H1 (cell line): ENCODE measurements at regions not wholly inside any gene's neighbourhood (a gene's known extent, or its start where the extent isn't known, plus 50 kb on each side); places are given as distances from the start of the nearest gene placed in this dataset.

Experiments used
- EGR1 ChIP-seq: IDR thresholded peaks from 2 replicates; pipeline ENCODE4 v1.6.1; 2011; ENCODE audit warnings: low read depth, low read length, borderline replicate concordance
- EP300 ChIP-seq, 2 experiments: IDR thresholded peaks; 1 replicate in 1 of 2; 2 replicates in 1 of 2; pipeline ENCODE4 v1.6.1; 2011 to 2012; ENCODE audit warnings: low read depth in 2 of 2, low read length in 2 of 2, mild to moderate bottlenecking in 2 of 2, borderline replicate concordance in 1 of 2, inconsistent platforms in 1 of 2, moderate library complexity in 1 of 2
- EZH2 ChIP-seq: fragments of 200-600 bp; sonication (generic); IDR thresholded peaks from 2 replicates; pipeline ENCODE4 v1.7.1; 2012; ENCODE audit warnings: low read depth, mild to moderate bottlenecking, moderate library complexity, low read length, inconsistent platforms; ENCODE audit not compliant: severe bottlenecking
- GABPA ChIP-seq: IDR thresholded peaks from 2 replicates; pipeline ENCODE4 v1.6.1; 2011; ENCODE audit warnings: mild to moderate bottlenecking, low read length, moderate library complexity, borderline replicate concordance; ENCODE audit not compliant: insufficient read depth
- KDM1A ChIP-seq: fragments of 200-600, 300-600 bp; sonication (generic); IDR thresholded peaks from 2 replicates; pipeline ENCODE4 v1.7.1; 2016; ENCODE audit warnings: mild to moderate bottlenecking, low read length, borderline replicate concordance
- PHF8 ChIP-seq: fragments of 200-600 bp; sonication (generic); conservative IDR thresholded peaks from 2 replicates; pipeline ENCODE4 v1.7.1; 2012; ENCODE audit warnings: low read depth, mild to moderate bottlenecking, inconsistent platforms, low read length, moderate library complexity
- TF ChIP-seq, protein P1 (sequence below), 3 experiments: IDR thresholded peaks; 1 replicate in 2 of 3; 2 replicates in 1 of 3; pipeline versions ENCODE4 v1.5.1 to v1.6.1; 2011; ENCODE audit warnings: low read length in 3 of 3, mild to moderate bottlenecking in 3 of 3, inconsistent platforms in 2 of 3, low read depth in 1 of 3, moderate library complexity in 1 of 3; ENCODE audit not compliant: insufficient read depth in 1 of 3; ENCODE audit errors: control extremely low read depth in 1 of 3

DNA sequence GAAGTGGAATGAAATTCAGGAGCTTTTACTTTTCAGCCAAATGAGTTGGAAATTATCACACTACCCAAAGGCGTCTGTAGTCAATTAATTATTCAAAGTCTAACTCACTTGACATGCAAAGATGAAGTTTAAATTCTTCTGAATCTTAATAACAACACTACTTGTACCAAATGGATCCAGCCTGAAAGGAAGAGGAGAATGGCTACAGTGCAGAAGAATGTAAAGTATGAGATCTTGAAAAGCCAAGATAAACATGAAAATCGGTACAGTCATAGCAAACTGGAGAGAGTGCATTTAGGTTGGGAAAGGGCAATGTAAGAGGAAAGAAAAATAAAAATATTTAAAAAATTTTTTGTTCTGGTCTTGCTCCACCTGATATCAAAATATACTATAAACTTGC, 195.5 kb downstream of the SIM1 start:
- TF ChIP-seq EP300 (IDR thresholded peaks at IDR 0.05; ENCODE audit: borderline replicate concordance in 1 of 2, low read depth in 2 of 2, low read length in 2 of 2), result no peak
- TF ChIP-seq EZH2, result no peak
- TF ChIP-seq, protein P1, sequence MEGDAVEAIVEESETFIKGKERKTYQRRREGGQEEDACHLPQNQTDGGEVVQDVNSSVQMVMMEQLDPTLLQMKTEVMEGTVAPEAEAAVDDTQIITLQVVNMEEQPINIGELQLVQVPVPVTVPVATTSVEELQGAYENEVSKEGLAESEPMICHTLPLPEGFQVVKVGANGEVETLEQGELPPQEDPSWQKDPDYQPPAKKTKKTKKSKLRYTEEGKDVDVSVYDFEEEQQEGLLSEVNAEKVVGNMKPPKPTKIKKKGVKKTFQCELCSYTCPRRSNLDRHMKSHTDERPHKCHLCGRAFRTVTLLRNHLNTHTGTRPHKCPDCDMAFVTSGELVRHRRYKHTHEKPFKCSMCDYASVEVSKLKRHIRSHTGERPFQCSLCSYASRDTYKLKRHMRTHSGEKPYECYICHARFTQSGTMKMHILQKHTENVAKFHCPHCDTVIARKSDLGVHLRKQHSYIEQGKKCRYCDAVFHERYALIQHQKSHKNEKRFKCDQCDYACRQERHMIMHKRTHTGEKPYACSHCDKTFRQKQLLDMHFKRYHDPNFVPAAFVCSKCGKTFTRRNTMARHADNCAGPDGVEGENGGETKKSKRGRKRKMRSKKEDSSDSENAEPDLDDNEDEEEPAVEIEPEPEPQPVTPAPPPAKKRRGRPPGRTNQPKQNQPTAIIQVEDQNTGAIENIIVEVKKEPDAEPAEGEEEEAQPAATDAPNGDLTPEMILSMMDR (IDR thresholded peaks at IDR 0.05; ENCODE audit: control extremely low read depth in 1 of 3, insufficient read depth in 1 of 3, low read depth in 1 of 3, low read length in 3 of 3), result no peak
- no peak for TF ChIP-seq GABPA
- TF ChIP-seq PHF8, result no peak
- TF ChIP-seq KDM1A, result no peak
- TF ChIP-seq EGR1, result no peak
